ENCODE measurements at regions not wholly inside any gene's neighbourhood (a gene's known extent, or its start where the extent isn't known, plus 50 kb on each side); places are given as distances from the start of the nearest gene placed in this dataset.
"Not testable (repeated sequence)": the region's sequence is repeated elsewhere in the genome, so short reads cannot be mapped to it uniquely, and the experiment has no call there.

DNA sequence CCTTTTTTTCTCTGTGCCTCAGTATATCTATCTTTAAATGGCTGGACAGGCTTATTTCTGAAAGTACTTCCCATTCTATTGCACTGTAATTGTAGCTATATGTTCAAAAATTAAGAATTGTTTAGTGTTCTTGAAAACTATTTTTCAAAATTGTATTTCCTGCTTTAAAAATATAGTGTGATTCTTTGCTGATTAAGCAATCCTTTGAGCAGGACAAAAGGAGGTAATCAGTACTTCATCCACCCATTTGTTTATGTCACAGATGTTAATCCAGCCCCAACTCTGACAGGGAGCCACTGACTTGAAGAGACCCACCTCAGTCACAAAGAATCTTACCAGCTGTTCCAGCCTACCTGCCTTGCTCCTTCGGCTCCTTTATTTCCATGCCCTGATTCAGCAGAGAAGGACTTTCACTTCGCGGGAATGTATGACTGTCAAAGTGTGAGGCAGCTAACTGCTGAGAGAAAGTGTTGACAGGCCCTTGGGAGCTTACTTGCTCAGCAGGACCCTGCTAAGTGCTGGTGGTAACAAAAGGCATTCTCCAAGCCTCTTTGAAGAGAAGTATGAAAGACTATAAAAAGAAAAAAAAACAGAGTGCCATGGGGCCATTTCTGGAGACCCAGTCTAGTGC, 393.3 kb upstream of the CYRIA start:
- DNase-seq (ENCODE audit: low read depth), result no peak
- H3K4me3 ChIP-seq (ENCODE audit: low read depth, low read length), result no peak overlapping the region

DNA sequence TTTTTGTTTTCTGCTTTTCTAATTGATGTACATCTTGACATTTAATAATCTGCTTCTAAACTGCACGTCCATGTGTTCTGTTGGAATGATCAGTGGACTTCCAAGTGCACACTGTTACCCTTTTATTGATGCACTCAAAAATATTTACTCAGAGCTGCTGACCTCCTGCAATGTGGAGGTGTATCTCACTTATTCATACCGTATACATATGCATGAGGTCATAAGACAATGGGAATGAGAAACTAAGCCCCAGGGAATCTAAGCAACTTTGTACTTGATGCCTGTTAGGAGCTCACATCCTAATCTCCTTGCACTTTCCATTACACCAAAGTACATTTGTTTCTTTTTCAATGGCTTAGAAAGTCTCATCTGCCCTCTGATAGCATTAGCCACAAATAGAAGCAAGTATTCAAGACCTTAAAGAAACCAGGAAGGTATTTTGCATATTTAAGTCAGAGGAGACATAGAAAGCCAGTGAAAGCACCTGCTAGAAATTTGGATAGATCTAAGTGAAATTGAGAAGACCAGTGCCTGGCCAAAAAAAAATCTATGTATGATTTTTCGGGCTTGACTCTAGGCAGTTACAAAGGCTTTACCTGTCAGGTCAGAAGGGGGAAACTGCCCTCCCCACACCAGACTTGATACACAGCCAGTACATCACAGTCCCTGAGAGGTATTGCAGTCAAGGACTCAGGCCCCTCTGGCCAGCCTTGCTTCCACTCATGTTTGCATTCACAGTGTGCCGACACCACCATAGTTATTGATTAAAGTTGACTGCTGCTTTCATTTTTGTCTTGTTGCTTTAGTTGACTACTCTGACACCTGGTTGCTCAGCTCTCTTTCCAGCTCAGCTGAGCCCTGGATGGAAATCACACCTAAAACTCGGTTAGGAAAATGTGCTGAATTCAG, 391.7 kb upstream of the CYRIA start:
- DNase-seq (ENCODE audit: low read depth), result no peak
- H3K4me3 ChIP-seq (ENCODE audit: low read depth, low read length), result no peak overlapping the region

DNA sequence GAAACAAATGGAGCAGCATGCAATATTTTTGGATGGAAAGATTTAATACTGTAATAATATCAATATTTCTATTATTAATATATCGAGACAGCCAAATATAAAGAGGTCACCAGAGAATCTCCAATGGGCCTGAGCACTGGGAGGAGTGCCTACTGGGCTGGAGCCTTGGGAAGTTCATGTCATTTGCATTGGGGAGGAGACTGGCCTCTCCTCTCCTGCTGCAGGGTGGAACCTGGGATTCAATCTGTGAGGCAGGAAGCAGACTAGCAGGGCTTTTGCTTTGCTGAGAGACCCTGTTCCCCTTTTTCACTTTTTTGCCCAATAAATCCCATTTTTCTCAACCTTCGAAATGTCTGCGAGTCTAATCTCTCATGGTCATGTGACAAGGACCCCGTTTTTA, 390.6 kb upstream of the CYRIA start:
- DNase-seq (ENCODE audit: low read depth), result no peak
- no peak overlapping the region for H3K4me3 ChIP-seq (ENCODE audit: low read depth, low read length)

DNA sequence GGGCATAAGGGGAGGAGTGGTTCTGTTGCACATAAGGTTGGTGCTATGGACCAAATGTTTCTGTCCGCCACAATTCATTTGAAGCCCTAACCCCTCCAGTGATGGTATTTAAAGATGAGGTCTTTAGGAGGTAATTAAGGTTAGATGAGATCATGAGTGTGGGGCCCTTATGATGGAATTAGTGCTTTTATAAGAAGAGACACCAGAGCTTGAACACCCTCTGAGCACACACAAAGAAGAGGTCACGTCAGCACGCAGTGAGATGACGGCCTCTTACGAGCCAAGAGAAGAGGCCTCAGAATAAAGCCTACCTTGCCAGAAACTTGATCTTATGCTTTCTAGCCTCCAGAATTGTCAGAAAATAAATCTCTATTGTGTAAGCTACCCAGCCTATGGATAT, 386.4 kb upstream of the CYRIA start:
- no peak overlapping the region for H3K4me3 ChIP-seq (ENCODE audit: low read depth, low read length)

DNA sequence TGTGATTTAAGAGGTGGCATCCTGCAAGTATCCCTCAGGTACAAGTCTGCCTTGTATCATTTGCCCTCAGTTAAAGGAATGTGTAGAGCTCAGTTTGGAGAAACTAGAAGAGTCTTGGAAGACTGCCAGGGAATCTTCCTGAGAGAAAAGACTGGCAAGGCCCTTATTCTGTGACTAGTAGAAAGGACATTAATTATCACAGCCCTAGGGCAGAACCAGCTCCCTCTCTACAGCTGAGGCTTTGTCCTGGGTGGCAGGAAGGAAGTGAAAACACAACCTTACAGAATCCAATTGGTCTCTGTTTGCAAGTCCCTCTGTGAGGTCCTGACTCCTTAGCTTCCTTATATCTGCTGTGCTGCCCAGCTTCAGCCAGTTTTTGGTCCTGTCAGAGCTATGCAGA, 385.9 kb upstream of the CYRIA start:
- no peak for DNase-seq (ENCODE audit: low read depth)
- H3K4me3 ChIP-seq (ENCODE audit: low read depth, low read length), result no peak overlapping the region

More for the DNA sequence above, 386.4 kb upstream of the CYRIA start:
- no peak for DNase-seq (ENCODE audit: low read depth)

DNA sequence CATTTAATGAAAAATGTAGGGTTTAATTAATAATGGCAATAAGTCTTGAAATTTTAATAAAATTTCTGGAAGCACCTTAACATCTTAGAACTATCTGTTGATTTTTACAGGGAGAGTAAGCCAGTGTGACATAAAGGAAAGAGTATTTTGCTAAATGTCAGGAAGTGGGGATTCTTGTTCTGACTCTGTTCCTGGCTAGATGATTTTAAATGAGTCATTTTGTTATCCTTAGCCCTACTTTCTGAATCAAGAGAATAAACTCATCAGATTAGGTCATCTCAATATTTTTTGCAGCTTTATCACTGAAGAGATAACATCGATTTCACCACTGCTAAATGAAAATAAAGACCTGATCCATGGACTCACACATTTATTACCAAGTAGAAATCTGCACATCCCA, 377.5 kb upstream of the CYRIA start:
- peak; percentile 37 for DNase-seq (ENCODE audit: low read depth)
- no peak overlapping the region for H3K4me3 ChIP-seq (ENCODE audit: low read depth, low read length)

DNA sequence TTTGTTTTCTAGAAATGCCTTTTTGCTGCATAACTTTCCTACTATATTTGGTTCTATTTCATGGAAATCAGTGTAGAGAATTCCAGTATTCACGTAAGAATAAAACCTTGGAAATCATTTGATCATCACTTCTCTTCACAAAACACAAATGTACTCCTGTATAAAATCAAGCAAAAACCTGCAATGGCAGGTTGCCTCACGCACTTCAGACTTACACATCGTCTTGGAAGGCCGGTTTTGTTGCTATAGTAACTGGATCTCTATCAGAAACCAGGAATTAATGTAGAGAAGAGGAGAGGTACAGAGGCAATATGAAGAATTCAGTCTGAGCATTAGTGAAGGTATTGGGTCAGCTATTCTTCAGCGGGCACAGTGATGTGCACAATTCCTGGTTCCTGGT, 370.7 kb upstream of the CYRIA start:
- DNase-seq (ENCODE audit: low read depth), result no peak

DNA sequence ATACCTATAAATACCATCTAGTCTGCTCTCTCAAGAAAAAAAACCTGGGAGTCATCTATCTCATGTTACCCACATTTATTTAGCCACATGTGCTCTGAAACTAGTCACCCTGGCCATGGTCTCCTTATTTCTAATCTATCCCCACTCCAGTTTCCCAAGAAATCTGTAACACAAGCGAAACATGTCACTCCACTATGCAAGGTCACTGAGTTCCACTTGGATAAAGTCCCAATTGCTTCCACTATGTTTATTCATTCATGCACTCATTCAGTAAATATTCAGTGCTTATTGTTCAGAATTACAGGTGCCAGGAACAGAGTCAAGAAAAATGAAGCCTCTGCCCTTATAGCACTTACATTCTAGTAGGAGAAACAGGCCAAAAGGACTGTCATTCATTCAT, 369.4 kb upstream of the CYRIA start:
- no peak overlapping the region for H3K4me3 ChIP-seq (ENCODE audit: low read depth, low read length)
- no peak for DNase-seq (ENCODE audit: low read depth)

More for the DNA sequence above, 370.7 kb upstream of the CYRIA start:
- H3K4me3 ChIP-seq (ENCODE audit: low read depth, low read length), result no peak overlapping the region

DNA sequence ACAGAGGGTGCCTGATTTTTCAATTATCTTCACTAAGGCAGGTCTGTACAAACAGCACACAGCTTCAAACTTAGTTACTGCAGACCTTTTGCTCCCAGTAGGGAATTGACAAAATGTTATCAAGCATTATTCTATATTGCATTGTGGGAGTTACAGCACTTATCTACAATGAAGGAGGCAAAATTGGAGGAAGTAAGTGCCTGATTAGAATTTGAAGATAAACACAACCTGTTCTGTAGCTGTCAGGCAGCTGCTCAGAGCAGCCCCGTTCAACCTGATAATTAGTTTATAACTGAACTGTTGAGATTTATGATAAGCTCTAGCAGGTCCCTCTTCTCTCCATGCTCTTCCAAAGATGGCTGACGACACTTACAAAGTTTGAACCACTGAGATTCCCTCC, 364.4 kb upstream of the CYRIA start:
- no peak for DNase-seq (ENCODE audit: low read depth)
- H3K4me3 ChIP-seq (ENCODE audit: low read depth, low read length), result no peak overlapping the region

DNA sequence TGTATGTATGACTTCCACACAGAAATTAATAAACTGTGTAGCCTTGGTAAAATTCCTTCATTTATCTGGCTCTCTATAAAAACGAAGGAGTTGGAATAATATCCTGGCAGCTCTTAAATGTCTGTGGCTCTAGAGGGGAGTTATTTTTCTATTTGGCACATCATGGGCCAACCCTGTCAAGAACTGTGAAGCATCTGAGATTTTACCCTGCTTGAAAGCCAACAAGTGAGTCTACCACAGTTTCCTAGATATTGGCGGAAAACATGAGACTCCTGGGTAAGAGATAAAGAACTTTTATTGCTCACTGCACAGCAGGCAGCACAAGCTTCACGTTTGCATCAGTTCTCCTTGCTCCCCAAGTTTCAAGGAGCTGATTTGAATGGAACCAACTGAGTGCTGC, 346.7 kb upstream of the CYRIA start:
- DNase-seq (ENCODE audit: low read depth), result no peak
- no peak overlapping the region for H3K4me3 ChIP-seq (ENCODE audit: low read depth, low read length)

DNA sequence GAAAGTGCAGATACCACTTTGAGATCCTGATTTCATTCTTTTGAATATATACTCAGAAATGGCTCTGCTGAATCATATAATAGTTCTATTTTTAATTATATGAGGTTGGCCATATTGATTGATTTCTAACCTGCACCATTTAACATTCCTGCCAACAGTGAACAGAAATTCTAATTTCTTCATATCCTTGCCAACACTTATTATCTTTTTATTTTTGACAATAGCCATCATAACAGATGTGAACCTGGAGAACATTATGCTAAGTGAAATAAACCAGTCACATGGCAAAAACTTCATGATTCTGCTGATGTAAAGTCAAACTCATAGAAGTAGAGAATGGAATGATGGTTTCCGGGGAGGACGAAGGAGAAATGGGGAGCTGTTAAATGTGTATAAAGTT, 344.5 kb upstream of the CYRIA start:
- no peak overlapping the region for H3K4me3 ChIP-seq (ENCODE audit: low read depth, low read length)
- DNase-seq (ENCODE audit: low read depth), result no peak

DNA sequence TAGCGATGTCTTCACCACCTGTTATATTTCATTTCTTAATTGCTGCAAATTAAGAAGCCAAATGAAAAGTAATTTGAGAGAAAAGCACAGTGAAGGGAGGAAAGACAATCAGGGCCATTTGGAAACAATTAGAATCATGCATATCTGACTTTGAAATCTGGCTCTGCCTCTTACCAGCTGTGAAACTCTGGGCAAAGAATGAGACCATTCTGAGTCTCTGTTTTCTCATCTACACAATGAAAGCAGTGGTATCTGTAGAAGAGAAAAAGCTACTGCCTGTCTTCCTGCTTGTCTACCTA, 334.5 kb upstream of the CYRIA start:
- no peak overlapping the region for H3K4me3 ChIP-seq (ENCODE audit: low read depth, low read length)
- no peak for DNase-seq (ENCODE audit: low read depth)

DNA sequence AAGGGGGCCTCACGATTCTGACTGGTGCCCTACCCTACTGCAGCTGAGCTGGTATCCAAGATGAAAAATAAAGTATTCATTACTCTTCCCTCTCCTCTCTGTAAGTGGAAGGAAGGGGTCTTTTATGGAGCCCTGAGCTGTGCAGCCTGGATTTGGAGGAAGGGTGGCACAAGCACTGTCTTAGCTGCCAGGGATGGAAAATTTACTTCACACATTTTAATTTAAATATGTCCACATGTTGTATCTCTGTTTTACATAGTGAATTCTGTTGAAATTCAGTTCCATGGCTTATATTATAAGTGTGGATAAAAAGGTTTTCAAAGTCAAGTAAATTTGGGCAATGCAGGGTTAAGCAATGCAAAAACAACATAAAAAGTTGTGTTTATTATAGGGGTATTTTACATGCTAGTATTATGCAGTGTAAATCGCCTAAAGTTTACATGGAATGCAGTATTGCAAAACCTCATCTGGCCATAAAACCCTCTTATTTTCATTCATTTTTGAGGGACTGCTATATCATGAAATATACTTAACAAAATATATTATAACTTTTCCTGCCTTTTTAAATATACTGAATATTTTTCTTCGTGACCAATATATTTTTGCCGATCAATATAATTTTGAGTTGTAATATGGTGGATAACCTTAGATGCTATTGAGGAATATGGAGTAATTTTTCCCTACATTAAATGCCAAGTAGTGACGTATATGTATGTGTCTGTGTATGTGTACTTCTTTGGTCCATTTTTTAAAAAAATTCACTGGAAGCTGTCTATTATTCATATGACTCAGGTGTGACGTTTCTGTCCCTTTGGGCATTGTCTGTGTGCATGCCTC, 333.9 kb upstream of the CYRIA start:
- no peak overlapping the region for H3K4me3 ChIP-seq (ENCODE audit: low read depth, low read length)
- DNase-seq (ENCODE audit: low read depth), result no peak

DNA sequence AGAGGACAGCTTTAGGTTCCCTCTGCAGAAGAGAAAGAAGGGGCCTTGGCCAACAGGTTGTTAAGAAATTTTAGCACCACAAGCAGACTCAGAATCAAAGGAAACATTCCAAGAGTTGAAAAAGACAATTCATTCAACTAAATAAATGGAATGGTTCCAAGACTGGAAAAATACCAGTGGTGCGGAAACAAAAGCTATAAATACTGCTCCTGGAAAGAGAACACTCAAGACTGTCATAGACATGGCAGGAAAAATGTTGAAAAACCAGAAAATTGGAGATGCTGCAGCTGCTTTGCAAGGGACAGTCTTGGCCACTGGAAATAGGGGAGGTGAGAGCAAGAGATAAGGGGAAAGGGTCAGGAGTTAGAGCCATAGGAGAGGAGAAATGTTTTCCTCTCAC, 312.7 kb upstream of the CYRIA start:
- H3K4me3 ChIP-seq (ENCODE audit: low read depth, low read length), result no peak overlapping the region
- no peak for DNase-seq (ENCODE audit: low read depth)

DNA sequence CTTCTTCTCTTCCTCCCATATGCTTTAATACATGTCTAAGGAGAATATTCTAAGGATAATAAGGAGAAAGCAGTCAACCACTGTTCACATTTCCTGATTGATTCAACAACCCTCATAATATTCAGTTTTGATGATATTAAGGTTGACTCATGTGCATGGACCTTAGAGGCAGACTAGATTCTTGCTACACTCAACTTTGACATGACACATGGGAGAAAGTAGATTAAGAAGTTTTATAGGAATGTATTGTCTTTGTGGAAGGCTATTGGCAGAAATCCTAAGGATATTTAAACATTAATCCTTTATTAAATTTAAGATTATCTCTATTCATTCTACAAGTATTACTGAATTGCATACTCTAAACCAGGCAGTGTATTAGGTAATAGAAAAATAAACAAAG, 309.1 kb upstream of the CYRIA start:
- no peak overlapping the region for H3K4me3 ChIP-seq (ENCODE audit: low read depth, low read length)
- no peak for DNase-seq (ENCODE audit: low read depth)

DNA sequence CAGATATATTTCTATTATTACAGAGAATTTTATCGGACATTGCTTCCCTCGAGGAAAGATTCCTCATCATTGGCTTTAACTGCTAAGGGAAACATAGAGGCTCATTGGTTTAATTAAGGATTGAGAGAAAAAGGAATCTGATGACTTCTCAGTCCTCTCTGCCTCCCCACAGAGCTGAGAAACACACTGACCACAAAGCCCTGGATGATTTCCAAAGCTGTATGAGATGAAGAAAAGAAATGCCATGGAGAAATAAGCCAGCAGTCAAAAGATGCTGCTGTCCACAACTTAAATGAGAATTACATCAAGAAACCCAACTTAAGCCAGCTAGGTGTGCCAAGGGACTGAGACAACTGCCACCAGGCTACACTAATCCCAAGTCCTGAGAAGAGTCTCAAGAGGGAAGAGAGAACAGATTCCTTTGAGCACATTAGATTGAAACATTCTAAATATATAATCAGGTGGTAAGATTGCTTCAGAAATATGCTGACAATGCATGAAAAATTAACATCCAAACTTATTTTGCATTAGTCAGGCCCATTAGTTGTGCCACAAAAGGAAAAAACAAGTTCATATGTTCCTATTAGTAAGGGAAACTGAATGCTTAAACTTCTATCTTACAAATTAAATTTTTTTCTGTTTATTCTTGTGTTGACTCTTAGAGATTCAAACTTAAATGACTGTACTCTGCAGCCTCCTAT, 308.1 kb upstream of the CYRIA start:
- no peak overlapping the region for H3K4me3 ChIP-seq (ENCODE audit: low read depth, low read length)
- DNase-seq (ENCODE audit: low read depth), result peak; percentile 25

DNA sequence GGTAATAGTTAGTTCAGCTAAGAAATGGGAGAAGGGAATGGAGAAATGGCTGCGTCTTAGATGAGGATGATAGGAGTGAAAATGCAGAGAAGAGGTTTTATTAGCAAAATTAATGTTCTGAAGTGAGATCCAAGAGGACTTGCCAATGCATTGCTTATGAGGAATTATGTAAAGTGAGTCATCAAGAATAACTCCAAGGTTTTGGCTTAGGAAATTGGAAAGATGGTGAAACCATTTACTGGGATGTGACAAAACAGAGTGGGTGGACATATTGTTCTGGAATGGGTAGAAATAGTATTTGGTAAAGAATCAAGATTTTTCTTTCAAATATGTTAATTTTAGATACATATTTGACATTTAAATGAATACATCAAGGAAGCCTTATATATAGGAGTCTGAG, 306.6 kb upstream of the CYRIA start:
- H3K4me3 ChIP-seq (ENCODE audit: low read depth, low read length), result no peak overlapping the region
- no peak for DNase-seq (ENCODE audit: low read depth)

DNA sequence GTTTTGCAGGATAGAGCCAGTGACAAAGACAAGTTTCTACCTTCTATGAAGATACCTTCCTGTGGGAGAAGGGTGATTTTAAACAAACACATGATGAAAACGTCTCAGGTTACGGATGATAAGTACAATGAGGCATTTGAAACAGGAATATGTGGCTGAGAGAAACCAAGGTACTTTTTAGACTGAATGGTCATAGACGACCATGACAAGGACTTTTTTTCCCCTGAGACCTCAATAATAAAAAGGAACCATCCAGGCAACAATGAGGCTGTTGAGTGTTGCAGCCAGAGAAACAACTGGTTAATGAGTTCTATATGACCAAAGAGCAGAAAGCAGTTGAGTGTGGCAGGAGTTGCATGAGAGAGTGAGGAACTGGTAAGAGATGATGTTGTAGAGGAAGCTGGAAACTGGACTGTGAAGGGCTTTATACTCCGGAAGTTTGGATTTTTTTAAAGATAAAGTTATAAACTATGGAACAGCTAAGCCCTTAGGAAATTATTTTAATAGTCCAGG, 306.1 kb upstream of the CYRIA start:
- DNase-seq (ENCODE audit: low read depth), result no peak
- no peak overlapping the region for H3K4me3 ChIP-seq (ENCODE audit: low read depth, low read length)

DNA sequence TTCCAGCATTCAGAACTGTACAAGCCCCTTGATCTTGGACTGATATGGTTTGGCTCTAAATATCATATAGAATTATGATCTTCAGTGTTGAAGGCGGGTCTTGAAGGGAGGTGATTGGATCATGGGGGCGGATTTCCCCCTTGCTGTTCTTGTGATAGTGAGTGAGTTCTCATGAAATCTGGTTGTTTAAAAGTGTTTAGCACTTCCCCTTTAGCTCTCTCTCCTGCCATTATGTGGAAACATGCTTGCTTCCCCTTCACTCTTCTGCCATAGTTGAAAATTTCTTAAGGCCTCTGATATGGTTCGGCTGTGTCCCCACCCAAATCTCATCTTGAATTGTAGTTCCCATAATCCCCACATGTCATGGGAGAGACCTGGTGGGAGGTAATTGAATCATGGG, 305.3 kb upstream of the CYRIA start:
- DNase-seq (ENCODE audit: low read depth); H3K4me3 ChIP-seq (ENCODE audit: low read depth, low read length): not testable (repeated sequence)

DNA sequence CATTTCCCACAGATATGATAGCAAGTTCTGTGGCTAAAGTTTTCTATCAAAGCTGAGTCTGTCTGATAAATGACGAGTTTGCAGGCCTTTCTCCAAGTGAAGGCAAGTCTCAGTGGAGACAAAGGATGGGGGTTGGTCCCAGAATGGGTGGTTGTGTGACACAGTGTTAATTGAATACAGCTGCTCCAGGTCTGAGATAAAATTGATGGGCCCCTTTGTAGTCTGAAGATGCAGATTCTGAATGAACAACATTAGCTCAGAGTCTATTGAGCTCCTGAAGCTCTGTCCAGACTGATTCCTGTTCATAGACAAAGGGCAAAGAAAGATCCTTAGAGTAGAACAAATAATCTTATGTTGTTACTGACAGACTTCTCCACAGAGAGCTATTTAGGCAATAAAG, 296.9 kb upstream of the CYRIA start:
- DNase-seq (ENCODE audit: low read depth), result no peak
- no peak overlapping the region for H3K4me3 ChIP-seq (ENCODE audit: low read depth, low read length)

Measured in skeletal muscle cell (primary cell).